HG03520 (cell line): ENCODE measurements at regions not wholly inside any gene's neighbourhood (a gene's known extent, or its start where the extent isn't known, plus 50 kb on each side); places are given as distances from the start of the nearest gene placed in this dataset.
"Not testable (repeated sequence)": the region's sequence is repeated elsewhere in the genome, so short reads cannot be mapped to it uniquely, and the experiment has no call there.

ENCODE experiments used
- ATAC-seq: cut with Tn5 transposase; IDR thresholded peaks from one replicate; pipeline ENCODE4 v1.9.1; 2021; ENCODE audit warnings: mild to moderate bottlenecking, moderate library complexity; ENCODE audit not compliant: unreplicated experiment

GRCh38 chr15:53218666-53219580 is 428.8 kb upstream of the ONECUT1 start:
- no peak for ATAC-seq

- ATAC-seq = no peak
These were observed 425.9 kb upstream of the ONECUT1 start for GRCh38 chr15:53216036-53216435.

- ATAC-seq = no peak
These were observed 423.2 kb upstream of the ONECUT1 start for GRCh38 chr15:53213336-53213735.

GRCh38 chr15:53212785-53213184 is 422.6 kb upstream of the ONECUT1 start:
- ATAC-seq = no peak

GRCh38 chr15:53210653-53211052 is 420.5 kb upstream of the ONECUT1 start:
- no peak for ATAC-seq

GRCh38 chr15:53209396-53210042 is 419.4 kb upstream of the ONECUT1 start:
- no peak for ATAC-seq

GRCh38 chr15:53208751-53209150 is 418.6 kb upstream of the ONECUT1 start:
- no peak for ATAC-seq

- ATAC-seq = no peak
These were observed 413.3 kb upstream of the ONECUT1 start for GRCh38 chr15:53203454-53203853.

GRCh38 chr15:53202876-53203275 is 412.7 kb upstream of the ONECUT1 start:
- no peak for ATAC-seq

- peak; percentile 88 for ATAC-seq
These were observed 407.3 kb upstream of the ONECUT1 start for GRCh38 chr15:53197426-53197839.

- ATAC-seq = no peak
These were observed 406.7 kb upstream of the ONECUT1 start for GRCh38 chr15:53196788-53197187.

GRCh38 chr15:53196242-53196641 is 406.1 kb upstream of the ONECUT1 start:
- ATAC-seq = no peak

- ATAC-seq = no peak
These were observed 403.0 kb upstream of the ONECUT1 start for GRCh38 chr15:53193149-53193548.

- ATAC-seq = no peak
These were observed 399.7 kb upstream of the ONECUT1 start for GRCh38 chr15:53189860-53190259.

- ATAC-seq = not testable (repeated sequence)
These were observed 393.3 kb upstream of the ONECUT1 start for GRCh38 chr15:53183449-53183848.

- ATAC-seq = no peak
These were observed 381.4 kb upstream of the ONECUT1 start for GRCh38 chr15:53171571-53171970.

GRCh38 chr15:53166684-53167201 is 376.6 kb upstream of the ONECUT1 start:
- no peak for ATAC-seq

GRCh38 chr15:53165988-53166683 is 376.0 kb upstream of the ONECUT1 start:
- no peak for ATAC-seq

GRCh38 chr15:53160092-53160704 is 370.1 kb upstream of the ONECUT1 start:
- ATAC-seq = no peak

GRCh38 chr15:53159458-53159857 is 369.3 kb upstream of the ONECUT1 start:
- ATAC-seq = no peak

- ATAC-seq = no peak
These were observed 368.9 kb upstream of the ONECUT1 start for GRCh38 chr15:53158995-53159394.
